Body of pancreas (tissue), 4 donors: ENCODE measurements at regions not wholly inside any gene's neighbourhood (a gene's known extent, or its start where the extent isn't known, plus 50 kb on each side); places are given as distances from the start of the nearest gene placed in this dataset.

Experiments
- POLR2A ChIP-seq, 3 donors: fragments of 450-650 bp; IDR thresholded peaks; one replicate each; pipeline ENCODE4 v1.6.1; 2016; ENCODE audit warnings: antibody characterized with exemption in 3 of 3, mild to moderate bottlenecking in 2 of 3
- TF ChIP-seq, protein P1 (sequence below), 7 experiments: fragments of 450-650 bp in 4 of 7; fragments of 200-600 bp in 3 of 7; sonication (generic) in 3 of 7; IDR thresholded peaks; one replicate each; pipeline ENCODE4 v1.5.1; 2016 to 2019; ENCODE audit warnings: antibody characterized with exemption in 7 of 7

DNA sequence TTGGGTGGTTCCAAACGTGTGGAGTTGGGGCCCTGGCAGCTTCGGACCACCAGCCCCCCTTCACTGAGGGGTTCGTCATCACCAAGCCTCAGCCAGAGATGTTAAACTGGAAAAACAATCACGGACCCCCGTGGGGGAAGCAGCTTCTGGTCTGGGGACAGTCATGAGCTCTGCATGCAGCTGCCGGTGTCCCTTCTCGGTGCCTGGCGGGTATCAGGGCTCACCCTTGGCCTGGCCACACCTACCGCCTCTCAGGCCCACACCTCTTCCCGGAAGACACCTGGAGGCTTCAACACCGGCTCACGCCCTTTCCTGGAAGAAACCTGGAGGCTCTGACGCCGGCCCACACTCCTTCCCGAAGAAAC is 77.8 kb upstream of the BHLHE23 start:
- TF ChIP-seq, protein P1, sequence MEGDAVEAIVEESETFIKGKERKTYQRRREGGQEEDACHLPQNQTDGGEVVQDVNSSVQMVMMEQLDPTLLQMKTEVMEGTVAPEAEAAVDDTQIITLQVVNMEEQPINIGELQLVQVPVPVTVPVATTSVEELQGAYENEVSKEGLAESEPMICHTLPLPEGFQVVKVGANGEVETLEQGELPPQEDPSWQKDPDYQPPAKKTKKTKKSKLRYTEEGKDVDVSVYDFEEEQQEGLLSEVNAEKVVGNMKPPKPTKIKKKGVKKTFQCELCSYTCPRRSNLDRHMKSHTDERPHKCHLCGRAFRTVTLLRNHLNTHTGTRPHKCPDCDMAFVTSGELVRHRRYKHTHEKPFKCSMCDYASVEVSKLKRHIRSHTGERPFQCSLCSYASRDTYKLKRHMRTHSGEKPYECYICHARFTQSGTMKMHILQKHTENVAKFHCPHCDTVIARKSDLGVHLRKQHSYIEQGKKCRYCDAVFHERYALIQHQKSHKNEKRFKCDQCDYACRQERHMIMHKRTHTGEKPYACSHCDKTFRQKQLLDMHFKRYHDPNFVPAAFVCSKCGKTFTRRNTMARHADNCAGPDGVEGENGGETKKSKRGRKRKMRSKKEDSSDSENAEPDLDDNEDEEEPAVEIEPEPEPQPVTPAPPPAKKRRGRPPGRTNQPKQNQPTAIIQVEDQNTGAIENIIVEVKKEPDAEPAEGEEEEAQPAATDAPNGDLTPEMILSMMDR (IDR thresholded peaks at IDR 0.05): no peak
- no peak for TF ChIP-seq POLR2A (IDR thresholded peaks at IDR 0.05)
